ENCODE measurements at regions not wholly inside any gene's neighbourhood (a gene's known extent, or its start where the extent isn't known, plus 50 kb on each side); places are given as distances from the start of the nearest gene placed in this dataset.

DNA sequence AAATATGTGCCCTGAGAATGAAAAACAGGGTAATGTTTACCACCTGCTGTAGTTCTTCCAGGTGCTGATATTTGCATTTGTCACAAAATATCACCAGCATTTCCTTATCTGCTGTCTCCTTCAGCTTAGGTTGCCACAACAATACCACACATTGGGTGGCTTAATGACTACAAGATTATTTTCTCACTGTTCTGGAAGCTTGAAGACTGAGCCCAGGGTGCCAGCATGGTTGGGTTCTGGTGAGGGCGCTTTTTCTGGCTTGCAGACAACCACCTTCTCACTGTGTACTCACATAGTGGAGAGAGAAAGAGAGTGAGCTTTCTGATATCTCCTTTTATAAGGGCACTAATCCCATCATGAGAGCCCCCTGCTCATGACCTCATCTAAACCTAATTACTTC, 407.5 kb upstream of the RGPD4 start (continued):
- TF ChIP-seq MCM7 (IDR thresholded peaks at IDR 0.05) (no peak), CCAR2 (IDR thresholded peaks at IDR 0.05; ENCODE audit: low read depth, low read length) (no peak), PPARD (CRISPR knock-in tag; IDR thresholded peaks at IDR 0.05) (no peak), ZNF318 (IDR thresholded peaks at IDR 0.05; ENCODE audit: borderline replicate concordance in 1 of 2, low read depth in 1 of 2) (no peak), SIX5 (IDR thresholded peaks at IDR 0.05; ENCODE audit: borderline replicate concordance in 1 of 2, insufficient read depth in 1 of 2, low read depth in 1 of 2, low read length in 2 of 2) (no peak)
- TF ChIP-seq, protein P1, sequence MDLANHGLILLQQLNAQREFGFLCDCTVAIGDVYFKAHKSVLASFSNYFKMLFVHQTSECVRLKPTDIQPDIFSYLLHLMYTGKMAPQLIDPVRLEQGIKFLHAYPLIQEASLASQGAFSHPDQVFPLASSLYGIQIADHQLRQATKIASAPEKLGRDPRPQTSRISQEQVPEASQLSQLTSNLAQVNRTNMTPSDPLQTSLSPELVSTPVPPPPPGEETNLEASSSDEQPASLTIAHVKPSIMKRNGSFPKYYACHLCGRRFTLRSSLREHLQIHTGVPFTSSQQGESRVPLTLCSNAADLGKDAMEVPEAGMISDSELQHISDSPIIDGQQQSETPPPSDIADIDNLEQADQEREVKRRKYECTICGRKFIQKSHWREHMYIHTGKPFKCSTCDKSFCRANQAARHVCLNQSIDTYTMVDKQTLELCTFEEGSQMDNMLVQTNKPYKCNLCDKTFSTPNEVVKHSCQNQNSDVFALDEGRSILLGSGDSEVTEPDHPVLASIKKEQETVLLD (IDR thresholded peaks at IDR 0.05) = no peak

All from K562 (cell line).